Spleen (tissue), 11 donors: ENCODE measurements at regions not wholly inside any gene's neighbourhood (a gene's known extent, or its start where the extent isn't known, plus 50 kb on each side); places are given as distances from the start of the nearest gene placed in this dataset.

Experiments used
- DNase-seq: peaks from one replicate; pipeline ENCODE4 v3.0.0-alpha.2; 2020
- H3K27ac ChIP-seq, 8 donors: fragments of 200-600 bp; sonication (generic) in 7 of 8; 1 replicate in 4 of 8; 2 replicates in 4 of 8; pipeline versions ENCODE4 v1.5.0 to v1.8.0; 2016 to 2021; ENCODE audit warnings: inconsistent platforms in 4 of 8, mild to moderate bottlenecking in 4 of 8, moderate library complexity in 1 of 8
- H3K27me3 ChIP-seq, 7 donors: fragments of 200-600 bp; sonication (generic) in 6 of 7; replicated peaks in 1 of 7; 1 replicate in 4 of 7; 2 replicates in 3 of 7; pipeline versions ENCODE4 v1.5.0 to v1.8.0; 2016 to 2021; ENCODE audit warnings: inconsistent platforms in 3 of 7, mild to moderate bottlenecking in 1 of 7
- H3K36me3 ChIP-seq, 6 donors: fragments of 200-600 bp; sonication (generic) in 5 of 6; 1 replicate in 4 of 6; 2 replicates in 2 of 6; pipeline versions ENCODE4 v1.5.0 to v1.8.0; 2016 to 2021; ENCODE audit warnings: inconsistent platforms in 2 of 6
- H3K4me1 ChIP-seq, 6 donors: fragments of 200-600 bp; sonication (generic) in 5 of 6; 1 replicate in 3 of 6; 2 replicates in 3 of 6; pipeline versions ENCODE4 v1.5.0 to v1.8.0; 2016 to 2021; ENCODE audit warnings: inconsistent platforms in 3 of 6
- H3K4me3 ChIP-seq, 8 donors: fragments of 200-600 bp; sonication (generic) in 7 of 8; 1 replicate in 4 of 8; 2 replicates in 4 of 8; pipeline versions ENCODE4 v1.5.0 to v1.8.0; 2016 to 2021; ENCODE audit warnings: inconsistent platforms in 4 of 8, mild to moderate bottlenecking in 4 of 8, moderate library complexity in 2 of 8
- H3K9me3 ChIP-seq, 8 donors: fragments of 200-600 bp; sonication (generic) in 7 of 8; 1 replicate in 4 of 8; 2 replicates in 4 of 8; pipeline versions ENCODE4 v1.5.0 to v1.8.0; 2016 to 2021; ENCODE audit warnings: inconsistent platforms in 4 of 8
- POLR2A ChIP-seq, 3 donors: fragments of 450-650 bp; IDR thresholded peaks; one replicate each; pipeline ENCODE4 v1.5.1; 2017; ENCODE audit warnings: antibody characterized with exemption in 3 of 3, mild to moderate bottlenecking in 1 of 3
- POLR2AphosphoS5 ChIP-seq, 3 donors: sonication (generic); formaldehyde crosslinking; IDR thresholded peaks; one replicate each; pipeline ENCODE4 v1.5.1; 2017; ENCODE audit warnings: antibody characterized with exemption in 3 of 3
- WGBS, 5 donors: extraction: QIAGEN DNeasy Blood & Tissue Kit in 3 of 5; methylation state at CpG; one replicate each; pipeline versions ENCODE4 v1.1.5 to v1.1.7; 2013 to 2018; 5-methylcytosine and 5-hydroxymethylcytosine counted together
- intact Hi-C: fragments of 100-400 bp; cut with DNase I; formaldehyde crosslinking; loops from one replicate; pipeline ENCODE4 v1.15.0; 2023; ENCODE audit warnings: low total_unique reads
- TF ChIP-seq, protein P1 (sequence below), 11 experiments: fragments of 200-600 bp in 7 of 11; fragments of 450-650 bp in 4 of 11; sonication (generic) in 4 of 11; IDR thresholded peaks in 8 of 11; conservative IDR thresholded peaks in 3 of 11; 1 replicate in 7 of 11; 2 replicates in 4 of 11; pipeline versions ENCODE4 v1.4.0 to v1.8.0; 2016 to 2021; ENCODE audit warnings: antibody characterized with exemption in 11 of 11, inconsistent platforms in 4 of 11, mild to moderate bottlenecking in 1 of 11
- donor health status: healthy with polysubstance abuse.
- donor health status: DM: no; HTN: no; CAD: no; lungs with moderate emphysema.
- donor health status: DM: no; HTN: no; CAD: no.
- donor health status: Bipolar disorder and iron deficiency.
- donor health status: healthy.
- donor health status: DM: no; HTN: no; CAD: no.
- donor health status: DM: yes; HTN: yes; CAD: no.

DNA sequence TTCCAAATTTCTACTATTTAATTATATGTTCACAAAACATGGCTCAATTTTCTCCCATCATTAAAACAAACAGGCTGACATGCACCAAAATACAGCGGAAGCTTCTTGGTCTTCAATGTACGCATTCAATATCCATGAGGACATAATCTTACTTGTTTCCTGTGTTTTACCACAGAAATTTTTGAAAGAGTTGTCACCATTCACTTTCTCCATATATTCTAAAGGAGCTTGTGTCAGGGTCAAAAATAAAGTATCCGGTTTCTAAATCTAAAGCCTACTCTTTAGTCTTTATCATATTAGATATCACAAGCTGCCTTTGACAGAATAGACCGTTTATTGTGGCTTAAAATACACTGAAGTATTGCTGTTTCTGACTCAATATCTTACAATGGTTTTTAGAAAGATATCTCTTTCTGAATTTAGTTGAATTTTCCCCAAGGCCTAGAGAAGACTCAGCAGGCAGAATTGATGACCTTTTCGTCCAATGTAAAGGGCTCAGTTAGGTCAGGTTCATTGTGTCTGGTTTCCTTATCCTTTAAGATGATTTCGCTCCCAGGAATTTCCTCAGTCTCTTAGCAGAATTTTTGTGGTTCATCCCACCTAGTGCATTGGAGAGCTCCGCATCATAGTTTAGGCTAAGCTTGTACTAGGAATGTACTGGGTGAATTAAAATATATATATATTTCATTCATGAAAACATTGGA lies 717.2 kb downstream of the NCAM2 start:
- intact Hi-C loops = no loop called here
- peaks cover 0 to 3% (median 0%) of the 10 kb centered on the region in 8 donors for H3K9me3 ChIP-seq
- DNase-seq = no peak
- no peak overlapping the region for H3K4me3 ChIP-seq
- H3K4me1 ChIP-seq = no peaks in the 10 kb centered on the region
- H3K36me3 ChIP-seq = no peaks in the 10 kb centered on the region
- WGBS, 5 donors = 79 to 85% (median 83%) methylated on average over 7 of the region's 7 CpGs
- TF ChIP-seq, protein P1, sequence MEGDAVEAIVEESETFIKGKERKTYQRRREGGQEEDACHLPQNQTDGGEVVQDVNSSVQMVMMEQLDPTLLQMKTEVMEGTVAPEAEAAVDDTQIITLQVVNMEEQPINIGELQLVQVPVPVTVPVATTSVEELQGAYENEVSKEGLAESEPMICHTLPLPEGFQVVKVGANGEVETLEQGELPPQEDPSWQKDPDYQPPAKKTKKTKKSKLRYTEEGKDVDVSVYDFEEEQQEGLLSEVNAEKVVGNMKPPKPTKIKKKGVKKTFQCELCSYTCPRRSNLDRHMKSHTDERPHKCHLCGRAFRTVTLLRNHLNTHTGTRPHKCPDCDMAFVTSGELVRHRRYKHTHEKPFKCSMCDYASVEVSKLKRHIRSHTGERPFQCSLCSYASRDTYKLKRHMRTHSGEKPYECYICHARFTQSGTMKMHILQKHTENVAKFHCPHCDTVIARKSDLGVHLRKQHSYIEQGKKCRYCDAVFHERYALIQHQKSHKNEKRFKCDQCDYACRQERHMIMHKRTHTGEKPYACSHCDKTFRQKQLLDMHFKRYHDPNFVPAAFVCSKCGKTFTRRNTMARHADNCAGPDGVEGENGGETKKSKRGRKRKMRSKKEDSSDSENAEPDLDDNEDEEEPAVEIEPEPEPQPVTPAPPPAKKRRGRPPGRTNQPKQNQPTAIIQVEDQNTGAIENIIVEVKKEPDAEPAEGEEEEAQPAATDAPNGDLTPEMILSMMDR (IDR thresholded peaks at IDR 0.05 in 8 of 11, conservative IDR thresholded peaks at IDR 0.05 in 3 of 11) = no peak
- no peak for TF ChIP-seq POLR2A (IDR thresholded peaks at IDR 0.05)
- no peak for TF ChIP-seq POLR2AphosphoS5 (IDR thresholded peaks at IDR 0.05)
- no peak overlapping the region for H3K27ac ChIP-seq
- no peaks in the 10 kb centered on the region for H3K27me3 ChIP-seq

DNA sequence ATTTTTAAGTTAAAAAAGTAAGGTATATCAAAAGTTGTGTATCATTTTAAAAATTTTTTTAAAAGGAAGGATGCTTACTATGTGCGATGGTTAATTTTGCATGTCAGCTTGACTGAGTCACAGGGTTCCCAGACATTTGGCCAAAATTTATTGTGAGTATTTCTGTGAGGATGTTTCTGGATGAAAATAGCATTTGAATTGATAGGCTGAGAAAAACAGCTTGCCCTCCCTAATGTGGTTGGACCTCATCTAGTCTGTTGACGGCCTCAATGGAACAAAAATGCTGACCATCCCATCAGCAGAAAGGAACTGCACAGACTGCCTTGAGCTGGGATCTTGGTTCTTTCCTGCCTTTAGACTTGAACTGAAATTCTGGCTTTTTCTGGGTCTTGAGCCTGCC lies 724.5 kb downstream of the NCAM2 start:
- intact Hi-C loops = no loop called here
- no peak for TF ChIP-seq POLR2A (IDR thresholded peaks at IDR 0.05)
- 81 to 96% (median 92%) methylated on average over 2 of the region's 2 CpGs for WGBS, 5 donors
- Histone ChIP-seq H3K27me3 (no peaks in the 10 kb centered on the region), H3K4me1 (no peaks in the 10 kb centered on the region), H3K27ac (no peak overlapping the region), H3K36me3 (no peaks in the 10 kb centered on the region), H3K4me3 (no peak overlapping the region), H3K9me3 (peaks cover 0 to 9% (median 0%) of the 10 kb centered on the region in 8 donors)
- no peak for DNase-seq

DNA sequence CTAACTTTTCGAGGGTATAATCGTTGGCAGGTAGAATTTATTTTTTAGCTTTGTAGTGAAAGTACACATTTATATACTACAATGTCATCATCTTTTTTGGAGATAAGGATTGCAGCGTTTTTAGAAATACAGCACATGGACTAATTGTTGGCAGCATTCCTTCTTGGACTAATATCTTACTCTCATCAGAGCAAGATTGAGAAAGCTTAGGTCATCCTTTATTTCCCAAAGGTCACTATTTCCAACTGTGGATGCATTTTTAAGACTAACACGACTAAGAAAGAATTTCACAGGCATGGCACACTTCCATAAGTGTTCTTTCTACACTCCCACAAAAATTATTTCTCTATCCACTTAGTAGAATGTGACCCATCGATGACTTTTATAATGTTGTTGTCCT lies 732.3 kb downstream of the NCAM2 start:
- Histone ChIP-seq H3K36me3 (no peaks in the 10 kb centered on the region), H3K27me3 (no peaks in the 10 kb centered on the region), H3K4me3 (no peak overlapping the region), H3K4me1 (no peaks in the 10 kb centered on the region), H3K27ac (no peak overlapping the region), H3K9me3 (peaks cover 0 to 18% (median 5%) of the 10 kb centered on the region in 8 donors)
- DNase-seq = no peak
- TF ChIP-seq, protein P1 (IDR thresholded peaks at IDR 0.05 in 8 of 11, conservative IDR thresholded peaks at IDR 0.05 in 3 of 11) = no peak
- TF ChIP-seq POLR2AphosphoS5 (IDR thresholded peaks at IDR 0.05) (no peak), POLR2A (IDR thresholded peaks at IDR 0.05) (no peak)
- WGBS, 5 donors = 65 to 76% (median 72%) methylated on average over 5 of the region's 5 CpGs
- intact Hi-C loops = no loop called here

DNA sequence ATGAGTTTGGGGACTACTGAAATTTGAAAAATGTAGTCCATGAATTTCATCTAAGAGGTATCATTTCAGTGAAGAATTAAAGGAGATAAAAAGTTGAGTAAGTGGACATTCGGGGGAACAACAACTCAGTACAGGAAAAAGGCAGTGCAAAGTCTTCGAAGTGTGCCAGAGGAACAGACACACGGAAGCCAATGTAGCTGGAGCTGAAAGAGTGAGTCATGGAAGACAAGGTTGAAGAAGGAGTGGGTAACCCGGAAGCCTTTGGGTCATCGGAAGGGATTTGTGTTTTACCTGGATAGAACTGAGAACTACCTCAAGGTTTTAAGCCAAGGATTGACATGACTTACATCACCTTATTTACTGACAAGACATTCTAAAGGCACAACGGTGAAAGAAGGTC lies 733.4 kb downstream of the NCAM2 start:
- H3K27ac ChIP-seq = no peak overlapping the region
- H3K9me3 ChIP-seq = peaks cover 0 to 18% (median 5%) of the 10 kb centered on the region in 8 donors
- no peaks in the 10 kb centered on the region for H3K4me1 ChIP-seq
- H3K27me3 ChIP-seq = no peaks in the 10 kb centered on the region
- H3K4me3 ChIP-seq = no peak overlapping the region
- intact Hi-C loops = no loop called here
- WGBS, 5 donors = 86 to 93% (median 88%) methylated on average over 6 of the region's 6 CpGs
- no peaks in the 10 kb centered on the region for H3K36me3 ChIP-seq
- DNase-seq = no peak
- TF ChIP-seq, protein P1 (IDR thresholded peaks at IDR 0.05 in 8 of 11, conservative IDR thresholded peaks at IDR 0.05 in 3 of 11) = no peak
- TF ChIP-seq POLR2A (IDR thresholded peaks at IDR 0.05) (no peak), POLR2AphosphoS5 (IDR thresholded peaks at IDR 0.05) (no peak)
